Mesenchymal stem cell (in vitro differentiated cells and primary cell): ENCODE measurements at regions not wholly inside any gene's neighbourhood (a gene's known extent, or its start where the extent isn't known, plus 50 kb on each side); places are given as distances from the start of the nearest gene placed in this dataset.

Source experiments
- DNase-seq: peaks from one replicate; pipeline ENCODE4 v3.0.0-alpha.2; 2013
- H2AFZ ChIP-seq: one replicate; pipeline ENCODE4 v1.6.1; 2013; ENCODE audit warnings: low read depth, mild to moderate bottlenecking, control low read depth, inconsistent platforms, low read length, moderate library complexity
- H2AK5ac ChIP-seq: 2 replicates; pipeline ENCODE4 v1.6.1; 2013; ENCODE audit warnings: low read length, moderate library complexity, mild to moderate bottlenecking, inconsistent platforms; ENCODE audit not compliant: severe bottlenecking
- H2BK120ac ChIP-seq: one replicate; pipeline ENCODE4 v1.6.1; 2013; ENCODE audit warnings: low read depth, mild to moderate bottlenecking, inconsistent platforms, low read length, moderate library complexity
- H2BK12ac ChIP-seq, 2 experiments: one replicate each; pipeline ENCODE4 v1.6.1; 2013; ENCODE audit warnings: inconsistent platforms in 2 of 2, low read length in 2 of 2, mild to moderate bottlenecking in 2 of 2, moderate library complexity in 2 of 2, control low read depth in 1 of 2
- H2BK15ac ChIP-seq: one replicate; pipeline ENCODE4 v1.6.1; 2013; ENCODE audit warnings: mild to moderate bottlenecking, low read depth, inconsistent platforms; ENCODE audit not compliant: poor library complexity, severe bottlenecking
- H2BK5ac ChIP-seq: 2 replicates; pipeline ENCODE4 v1.6.1; 2013; ENCODE audit warnings: low read depth, mild to moderate bottlenecking, low read length, control low read depth, inconsistent platforms; ENCODE audit not compliant: poor library complexity, severe bottlenecking
- H3K14ac ChIP-seq, 2 experiments: one replicate each; pipeline ENCODE4 v1.6.1; 2013; ENCODE audit warnings: inconsistent platforms in 2 of 2, low read length in 2 of 2, control low read depth in 1 of 2, mild to moderate bottlenecking in 1 of 2, moderate library complexity in 1 of 2
- H3K18ac ChIP-seq, 2 experiments: one replicate each; pipeline ENCODE4 v1.6.1; 2013; ENCODE audit warnings: inconsistent platforms in 2 of 2, low read length in 2 of 2, control low read depth in 1 of 2, low read depth in 1 of 2, mild to moderate bottlenecking in 1 of 2
- H3K23ac ChIP-seq, 2 experiments: one replicate each; pipeline ENCODE4 v1.6.1; 2013; ENCODE audit warnings: inconsistent platforms in 2 of 2, low read length in 2 of 2, mild to moderate bottlenecking in 2 of 2, moderate library complexity in 2 of 2, control low read depth in 1 of 2
- H3K27ac ChIP-seq: 2 replicates; pipeline ENCODE4 v1.5.1; 2013; ENCODE audit warnings: mild to moderate bottlenecking, moderate library complexity, low read length, control low read depth, inconsistent platforms; ENCODE audit not compliant: poor library complexity, severe bottlenecking
- H3K27me3 ChIP-seq, 2 experiments: 2 replicates each; pipeline versions ENCODE4 v1.6.1 to v1.7.0; 2013; ENCODE audit warnings: low read length in 2 of 2, mild to moderate bottlenecking in 2 of 2, moderate library complexity in 2 of 2, control low read depth in 1 of 2, inconsistent platforms in 1 of 2; ENCODE audit not compliant: control insufficient read depth in 1 of 2, insufficient read depth in 1 of 2
- H3K36me3 ChIP-seq, 2 experiments: 2 replicates each; pipeline versions ENCODE4 v1.6.1 to v1.7.0; 2013; ENCODE audit warnings: low read length in 2 of 2, control low read depth in 1 of 2, inconsistent platforms in 1 of 2, low read depth in 1 of 2, mild to moderate bottlenecking in 1 of 2; ENCODE audit not compliant: insufficient read depth in 2 of 2, control insufficient read depth in 1 of 2
- H3K4ac ChIP-seq, 2 experiments: one replicate each; pipeline ENCODE4 v1.6.1; 2013; ENCODE audit warnings: inconsistent platforms in 2 of 2, low read length in 2 of 2, mild to moderate bottlenecking in 2 of 2, moderate library complexity in 2 of 2, control low read depth in 1 of 2, low read depth in 1 of 2
- H3K4me1 ChIP-seq: 2 replicates; pipeline ENCODE4 v1.6.1; 2013; ENCODE audit warnings: low read depth, low read length, control low read depth; ENCODE audit not compliant: control insufficient read depth, insufficient read depth
- H3K4me2 ChIP-seq: 2 replicates; pipeline ENCODE4 v1.6.1; 2013; ENCODE audit warnings: low read length, mild to moderate bottlenecking, inconsistent platforms; ENCODE audit not compliant: poor library complexity, severe bottlenecking
- H3K4me3 ChIP-seq, 2 experiments: 2 replicates each; pipeline versions ENCODE4 v1.5.1 to v1.7.0; 2013; ENCODE audit warnings: low read length in 2 of 2, mild to moderate bottlenecking in 2 of 2, control low read depth in 1 of 2, low read depth in 1 of 2; ENCODE audit not compliant: insufficient read depth in 1 of 2
- H3K79me1 ChIP-seq: replicated peaks from 2 replicates; pipeline ENCODE4 v1.6.1; 2013; ENCODE audit warnings: mild to moderate bottlenecking, control low read depth, low read length, inconsistent platforms; ENCODE audit not compliant: poor library complexity, severe bottlenecking
- H3K9ac ChIP-seq: 2 replicates; pipeline ENCODE4 v1.7.0; 2013; ENCODE audit warnings: mild to moderate bottlenecking, low read length, moderate library complexity
- H3K9me3 ChIP-seq: 2 replicates; pipeline ENCODE4 v1.7.0; 2013; ENCODE audit warnings: mild to moderate bottlenecking, low read length; ENCODE audit not compliant: control insufficient read depth
- H4K8ac ChIP-seq: one replicate; pipeline ENCODE4 v1.6.1; 2013; ENCODE audit warnings: inconsistent platforms, mild to moderate bottlenecking, low read length, moderate library complexity
- H4K91ac ChIP-seq: one replicate; pipeline ENCODE4 v1.6.1; 2013; ENCODE audit warnings: mild to moderate bottlenecking, low read length, inconsistent platforms
- WGBS: methylation state at CpG from one replicate; pipeline ENCODE4 v1.1.7; 2013; ENCODE audit warnings: mixed read lengths; 5-methylcytosine and 5-hydroxymethylcytosine counted together

GRCh38 chr1:5708346-5709245 is 283.6 kb downstream of the NPHP4 start:
- Histone ChIP-seq H2BK12ac (no peak overlapping the region), H3K4ac (no peak overlapping the region), H3K9ac (no peak overlapping the region), H3K4me1 (no peaks in the 10 kb centered on the region), H2BK15ac (no peak overlapping the region), H2BK5ac (no peak overlapping the region), H3K9me3 (no peaks in the 10 kb centered on the region), H2AK5ac (no peak overlapping the region), H3K27me3 (no peaks in the 10 kb centered on the region), H2BK120ac (no peak overlapping the region), H3K79me1 (no peaks in the 10 kb centered on the region), H3K4me3 (no peak overlapping the region), H4K91ac (no peak overlapping the region), H2AFZ (no peak overlapping the region), H3K18ac (no peak overlapping the region), H3K36me3 (no peaks in the 10 kb centered on the region), H3K4me2 (no peak overlapping the region), H3K14ac (no peak overlapping the region), H3K23ac (no peak overlapping the region), H3K27ac (no peak overlapping the region), H4K8ac (no peak overlapping the region)
- 84% methylated on average over 24 of the region's 27 CpGs for WGBS
- no peak for DNase-seq

DNA sequence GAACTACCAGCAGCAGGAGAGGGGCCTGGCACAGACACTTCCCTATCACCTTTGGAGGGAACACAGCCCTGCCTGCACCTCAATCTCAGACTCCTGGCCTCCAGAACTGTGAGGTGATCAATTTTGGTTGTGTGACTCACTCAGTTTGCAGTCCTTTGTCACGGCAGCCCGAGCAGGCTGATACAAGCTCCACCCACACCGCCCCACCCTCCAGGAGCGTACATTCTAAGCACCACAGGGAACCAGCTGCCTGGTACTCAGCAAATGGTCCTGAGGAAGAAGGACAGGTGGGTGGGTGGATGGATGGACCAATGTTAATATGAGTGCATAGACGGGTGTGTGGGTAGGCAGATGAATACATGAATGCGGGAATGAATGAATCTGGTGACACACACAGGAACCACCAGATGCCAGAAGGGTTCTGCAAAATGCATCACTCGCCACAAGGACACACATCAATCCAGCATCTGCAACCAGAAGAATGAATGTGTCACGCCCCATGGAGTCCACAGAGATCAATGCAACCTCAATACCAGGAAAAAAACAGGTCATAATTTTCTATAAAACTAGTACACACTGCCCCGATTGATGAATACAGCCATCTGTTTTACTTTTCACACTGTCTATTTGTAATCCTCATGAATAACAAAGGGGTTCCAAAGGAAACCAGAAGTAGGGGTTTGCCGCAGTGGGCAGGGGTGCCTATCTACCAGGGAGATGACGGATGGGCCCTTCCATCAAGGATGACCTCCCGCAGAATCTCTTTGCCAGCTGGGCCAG is 284.5 kb downstream of the NPHP4 start:
- no peaks in the 10 kb centered on the region for H3K4me1 ChIP-seq
- H3K36me3 ChIP-seq: no peaks in the 10 kb centered on the region

DNA sequence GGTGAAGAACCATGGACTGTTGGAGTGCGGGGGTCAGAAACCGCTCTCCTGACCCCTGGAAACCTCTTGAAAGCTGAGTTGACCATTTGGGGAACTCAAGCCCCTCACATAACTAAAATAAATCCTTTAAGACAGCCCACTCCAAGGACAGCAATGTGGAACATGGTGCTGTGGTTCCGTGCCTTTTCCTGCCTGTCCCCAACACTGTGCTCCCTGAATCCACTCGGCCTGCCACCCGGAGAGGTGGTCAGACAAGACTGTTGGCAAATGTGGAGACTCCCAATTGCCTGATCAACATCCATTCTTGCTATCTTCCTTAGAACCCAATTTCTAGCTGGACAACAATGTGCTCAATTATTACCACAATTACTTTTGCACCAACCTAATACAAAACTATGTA is 286.0 kb downstream of the NPHP4 start:
- Histone ChIP-seq H2BK12ac (no peak overlapping the region), H2AFZ (no peak overlapping the region), H2BK15ac (no peak overlapping the region), H3K4ac (no peak overlapping the region), H3K18ac (no peak overlapping the region), H4K91ac (no peak overlapping the region), H3K9ac (no peak overlapping the region), H2BK120ac (no peak overlapping the region), H3K4me1 (no peaks in the 10 kb centered on the region), H3K4me3 (no peak overlapping the region), H3K79me1 (no peaks in the 10 kb centered on the region), H3K23ac (no peak overlapping the region), H3K36me3 (no peaks in the 10 kb centered on the region), H3K4me2 (no peak overlapping the region), H3K9me3 (no peaks in the 10 kb centered on the region), H3K14ac (no peak overlapping the region), H2AK5ac (no peak overlapping the region), H2BK5ac (no peak overlapping the region), H3K27me3 (no peaks in the 10 kb centered on the region), H3K27ac (no peak overlapping the region), H4K8ac (no peak overlapping the region)
- 73% methylated on average over 5 of the region's 5 CpGs for WGBS
- DNase-seq: no peak

More for the DNA sequence above, 284.5 kb downstream of the NPHP4 start:
- peak overlapping the region in 1 of 2 experiments; percentile 22 for H3K4me3 ChIP-seq
- H2BK120ac ChIP-seq: no peak overlapping the region
- no peak overlapping the region for H3K23ac ChIP-seq
- H4K8ac ChIP-seq: no peak overlapping the region
- no peaks in the 10 kb centered on the region for H3K79me1 ChIP-seq
- DNase-seq: no peak
- no peak overlapping the region for H4K91ac ChIP-seq
- H2BK12ac ChIP-seq: no peak overlapping the region
- H3K4me2 ChIP-seq: no peak overlapping the region
- no peak overlapping the region for H3K14ac ChIP-seq
- no peak overlapping the region for H3K18ac ChIP-seq
- no peak overlapping the region for H3K9ac ChIP-seq
- no peaks in the 10 kb centered on the region for H3K27me3 ChIP-seq
- H2BK5ac ChIP-seq: no peak overlapping the region
- H2AFZ ChIP-seq: no peak overlapping the region
- H3K9me3 ChIP-seq: no peaks in the 10 kb centered on the region
- no peak overlapping the region for H3K4ac ChIP-seq
- 75% methylated on average over 10 of the region's 12 CpGs for WGBS
- no peak overlapping the region for H2AK5ac ChIP-seq
- H3K27ac ChIP-seq: no peak overlapping the region
- H2BK15ac ChIP-seq: no peak overlapping the region

DNA sequence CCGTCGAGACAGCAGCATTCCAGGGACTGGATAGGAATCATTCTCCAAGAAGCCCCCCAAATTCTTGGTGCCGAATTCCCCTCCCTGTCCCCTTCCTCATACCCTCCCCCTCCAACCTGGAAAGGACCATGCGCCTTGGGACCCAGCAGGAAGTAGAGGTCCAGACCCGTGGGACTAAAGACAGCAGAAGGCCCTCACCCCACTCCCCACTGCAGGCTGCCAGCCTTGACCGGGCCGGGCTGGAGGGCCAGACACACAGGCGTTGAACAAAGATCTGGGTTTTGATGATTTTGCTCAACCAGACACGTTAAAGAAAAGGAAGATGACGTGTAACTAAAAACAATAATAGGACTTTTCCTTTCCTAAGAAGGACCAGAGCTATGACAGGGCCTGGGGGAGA is 286.5 kb downstream of the NPHP4 start:
- no peak overlapping the region for H3K9ac ChIP-seq
- no peak overlapping the region for H2BK12ac ChIP-seq
- H2BK15ac ChIP-seq: no peak overlapping the region
- H2BK120ac ChIP-seq: no peak overlapping the region
- H2AFZ ChIP-seq: no peak overlapping the region
- no peak overlapping the region for H3K18ac ChIP-seq
- WGBS: 75% methylated on average over 9 of the region's 10 CpGs
- no peak overlapping the region for H4K91ac ChIP-seq
- no peak overlapping the region for H2BK5ac ChIP-seq
- no peak overlapping the region for H2AK5ac ChIP-seq
- H3K36me3 ChIP-seq: no peaks in the 10 kb centered on the region
- H3K27me3 ChIP-seq: no peaks in the 10 kb centered on the region
- H4K8ac ChIP-seq: no peak overlapping the region
- no peak for DNase-seq
- no peak overlapping the region for H3K4me2 ChIP-seq
- no peaks in the 10 kb centered on the region for H3K4me1 ChIP-seq
- H3K9me3 ChIP-seq: no peaks in the 10 kb centered on the region
- no peak overlapping the region for H3K4me3 ChIP-seq
- no peak overlapping the region for H3K4ac ChIP-seq
- no peak overlapping the region for H3K27ac ChIP-seq
- no peak overlapping the region for H3K14ac ChIP-seq
- no peaks in the 10 kb centered on the region for H3K79me1 ChIP-seq
- H3K23ac ChIP-seq: no peak overlapping the region
